SU-DHL-6 (cell line): ENCODE measurements at regions not wholly inside any gene's neighbourhood (a gene's known extent, or its start where the extent isn't known, plus 50 kb on each side); places are given as distances from the start of the nearest gene placed in this dataset.

Experiments used
- CTCF ChIP-seq: fragments of 200-600 bp; sonication (generic); IDR thresholded peaks from one replicate; pipeline ENCODE4 v1.5.1; 2017; ENCODE audit warnings: antibody characterized with exemption, mild to moderate bottlenecking, low read length, moderate library complexity; ENCODE audit not compliant: insufficient read depth, poor library complexity, severe bottlenecking
- EZH2phosphoT487 ChIP-seq: fragments of 200-600 bp; sonication (generic), shearing (Covaris generic); conservative IDR thresholded peaks from 2 replicates; pipeline ENCODE4 v1.6.1; 2018; ENCODE audit warnings: mild to moderate bottlenecking, antibody characterized with exemption, low read length, moderate library complexity, mixed read lengths

- TF ChIP-seq CTCF = no peak
- no peak for TF ChIP-seq EZH2phosphoT487
Measured at GRCh38 chr2:47697000-47697601, 85.8 kb upstream of the MSH6 start.
